H9 (cell line): ENCODE measurements at regions not wholly inside any gene's neighbourhood (a gene's known extent, or its start where the extent isn't known, plus 50 kb on each side); places are given as distances from the start of the nearest gene placed in this dataset.

Experiments
- DNase-seq: peaks from one replicate; pipeline ENCODE4 v3.0.0-alpha.2; 2017
- H2AFZ ChIP-seq: one replicate; pipeline ENCODE4 v1.6.1; 2013; ENCODE audit warnings: mild to moderate bottlenecking, low read length, control low read depth, moderate library complexity
- H2AK5ac ChIP-seq: 2 replicates; pipeline ENCODE4 v1.6.1; 2013; ENCODE audit warnings: low read length, control low read depth, mixed read lengths; ENCODE audit not compliant: insufficient read length
- H2BK120ac ChIP-seq: one replicate; pipeline ENCODE4 v1.6.1; 2013; ENCODE audit warnings: low read depth, mild to moderate bottlenecking, low read length, control low read depth, inconsistent platforms; ENCODE audit not compliant: poor library complexity, severe bottlenecking
- H2BK12ac ChIP-seq: 2 replicates; pipeline ENCODE4 v1.6.1; 2013; ENCODE audit warnings: low read length, control low read depth, mixed read lengths, low read depth; ENCODE audit not compliant: insufficient read length
- H2BK15ac ChIP-seq: 2 replicates; pipeline ENCODE4 v1.6.1; 2013; ENCODE audit warnings: low read depth, low read length, control low read depth
- H2BK20ac ChIP-seq: one replicate; pipeline ENCODE4 v1.6.1; 2013; ENCODE audit warnings: low read depth, mild to moderate bottlenecking, low read length, control low read depth, inconsistent platforms; ENCODE audit not compliant: poor library complexity, severe bottlenecking
- H2BK5ac ChIP-seq: 2 replicates; pipeline ENCODE4 v1.6.1; 2013; ENCODE audit warnings: low read length, control low read depth, mixed read lengths; ENCODE audit not compliant: insufficient read length
- H3K14ac ChIP-seq: 2 replicates; pipeline ENCODE4 v1.6.1; 2013; ENCODE audit warnings: low read length, control low read depth; ENCODE audit not compliant: insufficient read depth
- H3K18ac ChIP-seq: 2 replicates; pipeline ENCODE4 v1.6.1; 2013; ENCODE audit warnings: low read depth, mild to moderate bottlenecking, mixed read lengths, low read length, control low read depth; ENCODE audit not compliant: insufficient read length
- H3K23ac ChIP-seq: 2 replicates; pipeline ENCODE4 v1.6.1; 2013; ENCODE audit warnings: low read length, control low read depth, mixed read lengths, low read depth; ENCODE audit not compliant: insufficient read length
- H3K23me2 ChIP-seq: 2 replicates; pipeline ENCODE4 v1.6.1; 2013; ENCODE audit warnings: low read depth, mild to moderate bottlenecking, mixed read lengths, low read length, control low read depth; ENCODE audit not compliant: insufficient read length, poor library complexity, severe bottlenecking
- H3K27ac ChIP-seq: 2 replicates; pipeline ENCODE4 v1.5.1; 2013; ENCODE audit warnings: low read length, control low read depth, mixed read lengths, low read depth; ENCODE audit not compliant: insufficient read length
- H3K27me3 ChIP-seq: 2 replicates; pipeline ENCODE4 v1.6.1; 2013; ENCODE audit warnings: low read length, control low read depth, inconsistent platforms; ENCODE audit not compliant: insufficient read depth
- H3K4ac ChIP-seq: 2 replicates; pipeline ENCODE4 v1.6.1; 2013; ENCODE audit warnings: low read depth, mild to moderate bottlenecking, control low read depth, inconsistent platforms, low read length, moderate library complexity
- H3K4me1 ChIP-seq: 2 replicates; pipeline ENCODE4 v1.6.1; 2013; ENCODE audit warnings: low read length, control low read depth, inconsistent platforms; ENCODE audit not compliant: insufficient read depth
- H3K4me2 ChIP-seq: 2 replicates; pipeline ENCODE4 v1.6.1; 2013; ENCODE audit warnings: low read length, control low read depth, mixed read lengths; ENCODE audit not compliant: insufficient read length, insufficient read depth
- H3K56ac ChIP-seq: 2 replicates; pipeline ENCODE4 v1.6.1; 2013; ENCODE audit warnings: low read depth, mild to moderate bottlenecking, mixed read lengths, low read length, control low read depth; ENCODE audit not compliant: insufficient read length
- H3K79me1 ChIP-seq: 2 replicates; pipeline ENCODE4 v1.6.1; 2013; ENCODE audit warnings: low read depth, mild to moderate bottlenecking, moderate library complexity, low read length, control low read depth, inconsistent platforms; ENCODE audit not compliant: insufficient read depth, poor library complexity, severe bottlenecking
- H3K79me2 ChIP-seq: 2 replicates; pipeline ENCODE4 v1.6.1; 2013; ENCODE audit warnings: low read length, control low read depth, inconsistent platforms; ENCODE audit not compliant: insufficient read depth
- H3K9ac ChIP-seq: 2 replicates; pipeline ENCODE4 v1.6.1; 2013; ENCODE audit warnings: low read length, control low read depth, mixed read lengths; ENCODE audit not compliant: insufficient read length; ENCODE audit errors: extremely low read depth
- H3K9me3 ChIP-seq: one replicate; pipeline ENCODE4 v1.6.1; 2013; ENCODE audit warnings: low read depth, low read length, inconsistent platforms; ENCODE audit not compliant: control insufficient read depth
- H3T11ph ChIP-seq: one replicate; pipeline ENCODE4 v1.6.1; 2013; ENCODE audit warnings: mild to moderate bottlenecking, low read length, control low read depth, inconsistent platforms
- H4K20me1 ChIP-seq: one replicate; pipeline ENCODE4 v1.6.1; 2013; ENCODE audit not compliant: control insufficient read depth, insufficient read length, insufficient read depth
- H4K5ac ChIP-seq: 2 replicates; pipeline ENCODE4 v1.6.1; 2013; ENCODE audit warnings: low read depth, mild to moderate bottlenecking, mixed read lengths, low read length, control low read depth; ENCODE audit not compliant: insufficient read length
- H4K8ac ChIP-seq: replicated peaks from 2 replicates; pipeline ENCODE4 v1.6.1; 2013; ENCODE audit warnings: low read length, control low read depth, mixed read lengths, low read depth; ENCODE audit not compliant: insufficient read length
- H4K91ac ChIP-seq: 2 replicates; pipeline ENCODE4 v1.6.1; 2013; ENCODE audit warnings: low read depth, mild to moderate bottlenecking, moderate library complexity, mixed read lengths, low read length, control low read depth; ENCODE audit not compliant: insufficient read length
- H3K27ac Mint-ChIP-seq, 3 experiments: 2 replicates in 2 of 3; 3 replicates in 1 of 3; pipeline ENCODE4 v1.8.0; 2020 to 2021; ENCODE audit warnings: mixed read lengths in 3 of 3, mild to moderate bottlenecking in 1 of 3, moderate library complexity in 1 of 3
- H3K27me3 Mint-ChIP-seq: 2 replicates; pipeline ENCODE4 v1.8.0; 2021; ENCODE audit warnings: low read depth, mild to moderate bottlenecking, moderate library complexity, mixed read lengths
- H3K36me3 Mint-ChIP-seq, 3 experiments: 2 replicates in 2 of 3; 3 replicates in 1 of 3; pipeline ENCODE4 v1.8.0; 2020 to 2021; ENCODE audit warnings: low read depth in 3 of 3, mixed read lengths in 3 of 3; ENCODE audit not compliant: insufficient read depth in 1 of 3
- H3K4me1 Mint-ChIP-seq, 2 experiments: 2 replicates each; pipeline ENCODE4 v1.8.0; 2020; ENCODE audit warnings: mixed read lengths in 2 of 2
- H3K4me3 Mint-ChIP-seq, 2 experiments: 2 replicates in 1 of 2; 3 replicates in 1 of 2; pipeline ENCODE4 v1.8.0; 2020 to 2021; ENCODE audit warnings: mild to moderate bottlenecking in 2 of 2, mixed read lengths in 2 of 2, moderate library complexity in 1 of 2
- H3K9me3 Mint-ChIP-seq, 2 experiments: 2 replicates in 1 of 2; 3 replicates in 1 of 2; pipeline ENCODE4 v1.8.0; 2020; ENCODE audit warnings: mild to moderate bottlenecking in 2 of 2, mixed read lengths in 2 of 2, moderate library complexity in 1 of 2
- CTCF ChIP-seq: fragments of 200-600 bp; sonication (generic); conservative IDR thresholded peaks from 3 replicates; pipeline ENCODE4 v1.8.0; 2021; ENCODE audit warnings: antibody characterized with exemption, mild to moderate bottlenecking
- WGBS: extraction: QIAGEN DNeasy Blood & Tissue Kit; methylation state at CpG from one replicate; pipeline ENCODE4 v1.1.7; 2013; ENCODE audit warnings: missing lambda C conversion rate, low lambda C conversion rate, mixed read lengths; ENCODE audit not compliant: insufficient read length; ENCODE audit errors: extremely low coverage; 5-methylcytosine and 5-hydroxymethylcytosine counted together

- H3K9me3 Mint-ChIP-seq = peaks cover 0 to 2% of the 10 kb centered on the region in 2 experiments; a peak in 2 of 5 replicates
- no peaks in the 10 kb centered on the region for H3K27me3 Mint-ChIP-seq
- no peak overlapping the region for H4K91ac ChIP-seq
Observed at GRCh38 chr6:167416676-167417430, 92.0 kb downstream of the TTLL2 start.

More at GRCh38 chr6:167416676-167417430, 92.0 kb downstream of the TTLL2 start:
- Mint-ChIP-seq H3K4me1 (peaks cover 20 to 22% of the 10 kb centered on the region in 2 experiments), H3K4me3 (no peak overlapping the region), H3K27ac (no peak overlapping the region; a peak in 1 of 7 replicates), H3K36me3 (no peaks in the 10 kb centered on the region)
- H3K27ac ChIP-seq = no peak overlapping the region
- H2BK12ac ChIP-seq = no peak overlapping the region
- no peaks in the 10 kb centered on the region for H3K79me2 ChIP-seq
- no peak overlapping the region for H2BK20ac ChIP-seq
- WGBS = no CpG with 5 or more reads among the region's 12 CpGs
- H4K8ac ChIP-seq = no peak overlapping the region
- H3K4ac ChIP-seq = no peak overlapping the region
- H4K20me1 ChIP-seq = no peaks in the 10 kb centered on the region
- no peak overlapping the region for H2AK5ac ChIP-seq
- H3K27me3 ChIP-seq = no peaks in the 10 kb centered on the region
- no peak overlapping the region for H2BK15ac ChIP-seq
- no peak overlapping the region for H4K5ac ChIP-seq
- no peak overlapping the region for H3K23ac ChIP-seq
- TF ChIP-seq CTCF = no peak
- H2BK5ac ChIP-seq = no peak overlapping the region
- H2BK120ac ChIP-seq = no peak overlapping the region
- H2AFZ ChIP-seq = no peak overlapping the region
- H3K4me2 ChIP-seq = no peak overlapping the region
- peaks cover 3% of the 10 kb centered on the region; the same call in 1 of the 2 replicates for H3K4me1 ChIP-seq
- no peak for DNase-seq
- H3K18ac ChIP-seq = no peak overlapping the region
- no peaks in the 10 kb centered on the region for H3K23me2 ChIP-seq
- no peaks in the 10 kb centered on the region for H3K79me1 ChIP-seq
- H3K9ac ChIP-seq = no peak overlapping the region
- no peak overlapping the region; the same call in 1 of the 2 replicates for H3K14ac ChIP-seq
- no peaks in the 10 kb centered on the region for H3K9me3 ChIP-seq
- no peak overlapping the region for H3K56ac ChIP-seq
- no peak overlapping the region for H3T11ph ChIP-seq
